HL-60 (cell line): ENCODE measurements at regions not wholly inside any gene's neighbourhood (a gene's known extent, or its start where the extent isn't known, plus 50 kb on each side); places are given as distances from the start of the nearest gene placed in this dataset.

Experiments used
- DNase-seq, 2 experiments: peaks; one replicate each; pipeline ENCODE4 v3.0.0-alpha.2; 2010 to 2020; ENCODE audit warnings: low read depth in 1 of 2, low spot score in 1 of 2
- H3K27ac ChIP-seq: fragments of 250-450 bp; sonication (Bioruptor Pico); replicated peaks from 2 replicates; pipeline ENCODE4 v1.5.1; 2020; ENCODE audit warnings: mild to moderate bottlenecking, moderate library complexity
- H3K27me3 ChIP-seq: fragments of 250-450 bp; sonication (Bioruptor Pico); 2 replicates; pipeline ENCODE4 v1.5.1; 2021; ENCODE audit warnings: mild to moderate bottlenecking, moderate library complexity; ENCODE audit not compliant: insufficient read depth, poor library complexity, severe bottlenecking
- H3K4me3 ChIP-seq: replicated peaks from 2 replicates; pipeline ENCODE4 v1.5.1; 2011; ENCODE audit warnings: mild to moderate bottlenecking, control low read depth, low read length; ENCODE audit not compliant: insufficient read depth
- GABPA ChIP-seq: IDR thresholded peaks from 2 replicates; pipeline ENCODE4 v1.6.1; 2012; ENCODE audit warnings: low read depth
- POLR2AphosphoS5 ChIP-seq: IDR thresholded peaks from 2 replicates; pipeline ENCODE4 v1.6.1; 2012; ENCODE audit warnings: low read depth
- SPI1 ChIP-seq: IDR thresholded peaks from 2 replicates; pipeline ENCODE4 v1.6.1; 2012; ENCODE audit warnings: low read depth, mild to moderate bottlenecking, borderline replicate concordance
- TF ChIP-seq, protein P1 (sequence below): IDR thresholded peaks from 2 replicates; pipeline ENCODE4 v1.6.1; 2012; ENCODE audit warnings: low read depth; ENCODE audit not compliant: insufficient replicate concordance
- TF ChIP-seq, protein P2 (sequence below): IDR thresholded peaks from one replicate; pipeline ENCODE4 v1.5.1; 2011; ENCODE audit warnings: low read length, control low read depth, inconsistent platforms; ENCODE audit not compliant: insufficient read depth

DNA sequence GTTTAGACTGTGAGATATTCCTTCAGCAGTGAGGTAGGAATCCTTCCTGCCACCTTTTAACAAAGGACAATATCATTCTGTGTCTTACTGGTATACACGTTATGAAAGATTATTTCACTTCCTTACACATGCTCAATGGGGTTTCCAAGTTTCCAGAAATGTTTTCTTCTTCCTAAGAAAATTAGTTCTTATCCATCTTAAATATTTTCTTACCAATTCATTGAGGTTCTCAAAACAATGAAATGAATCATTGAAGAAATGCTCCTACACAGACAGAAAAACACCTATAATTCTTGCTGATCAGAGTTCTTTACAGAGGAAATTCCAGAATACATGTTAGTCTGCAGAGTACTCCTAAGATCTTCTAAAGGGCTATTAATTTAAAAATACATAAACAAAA is 51.4 kb upstream of the SEC61G start:
- H3K4me3 ChIP-seq = no peak overlapping the region
- no peak overlapping the region for H3K27ac ChIP-seq
- H3K27me3 ChIP-seq = no peaks in the 10 kb centered on the region
- TF ChIP-seq SPI1 (no peak), POLR2AphosphoS5 (no peak), GABPA (no peak)
- TF ChIP-seq, protein P1, sequence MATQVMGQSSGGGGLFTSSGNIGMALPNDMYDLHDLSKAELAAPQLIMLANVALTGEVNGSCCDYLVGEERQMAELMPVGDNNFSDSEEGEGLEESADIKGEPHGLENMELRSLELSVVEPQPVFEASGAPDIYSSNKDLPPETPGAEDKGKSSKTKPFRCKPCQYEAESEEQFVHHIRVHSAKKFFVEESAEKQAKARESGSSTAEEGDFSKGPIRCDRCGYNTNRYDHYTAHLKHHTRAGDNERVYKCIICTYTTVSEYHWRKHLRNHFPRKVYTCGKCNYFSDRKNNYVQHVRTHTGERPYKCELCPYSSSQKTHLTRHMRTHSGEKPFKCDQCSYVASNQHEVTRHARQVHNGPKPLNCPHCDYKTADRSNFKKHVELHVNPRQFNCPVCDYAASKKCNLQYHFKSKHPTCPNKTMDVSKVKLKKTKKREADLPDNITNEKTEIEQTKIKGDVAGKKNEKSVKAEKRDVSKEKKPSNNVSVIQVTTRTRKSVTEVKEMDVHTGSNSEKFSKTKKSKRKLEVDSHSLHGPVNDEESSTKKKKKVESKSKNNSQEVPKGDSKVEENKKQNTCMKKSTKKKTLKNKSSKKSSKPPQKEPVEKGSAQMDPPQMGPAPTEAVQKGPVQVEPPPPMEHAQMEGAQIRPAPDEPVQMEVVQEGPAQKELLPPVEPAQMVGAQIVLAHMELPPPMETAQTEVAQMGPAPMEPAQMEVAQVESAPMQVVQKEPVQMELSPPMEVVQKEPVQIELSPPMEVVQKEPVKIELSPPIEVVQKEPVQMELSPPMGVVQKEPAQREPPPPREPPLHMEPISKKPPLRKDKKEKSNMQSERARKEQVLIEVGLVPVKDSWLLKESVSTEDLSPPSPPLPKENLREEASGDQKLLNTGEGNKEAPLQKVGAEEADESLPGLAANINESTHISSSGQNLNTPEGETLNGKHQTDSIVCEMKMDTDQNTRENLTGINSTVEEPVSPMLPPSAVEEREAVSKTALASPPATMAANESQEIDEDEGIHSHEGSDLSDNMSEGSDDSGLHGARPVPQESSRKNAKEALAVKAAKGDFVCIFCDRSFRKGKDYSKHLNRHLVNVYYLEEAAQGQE = no peak
- TF ChIP-seq, protein P2, sequence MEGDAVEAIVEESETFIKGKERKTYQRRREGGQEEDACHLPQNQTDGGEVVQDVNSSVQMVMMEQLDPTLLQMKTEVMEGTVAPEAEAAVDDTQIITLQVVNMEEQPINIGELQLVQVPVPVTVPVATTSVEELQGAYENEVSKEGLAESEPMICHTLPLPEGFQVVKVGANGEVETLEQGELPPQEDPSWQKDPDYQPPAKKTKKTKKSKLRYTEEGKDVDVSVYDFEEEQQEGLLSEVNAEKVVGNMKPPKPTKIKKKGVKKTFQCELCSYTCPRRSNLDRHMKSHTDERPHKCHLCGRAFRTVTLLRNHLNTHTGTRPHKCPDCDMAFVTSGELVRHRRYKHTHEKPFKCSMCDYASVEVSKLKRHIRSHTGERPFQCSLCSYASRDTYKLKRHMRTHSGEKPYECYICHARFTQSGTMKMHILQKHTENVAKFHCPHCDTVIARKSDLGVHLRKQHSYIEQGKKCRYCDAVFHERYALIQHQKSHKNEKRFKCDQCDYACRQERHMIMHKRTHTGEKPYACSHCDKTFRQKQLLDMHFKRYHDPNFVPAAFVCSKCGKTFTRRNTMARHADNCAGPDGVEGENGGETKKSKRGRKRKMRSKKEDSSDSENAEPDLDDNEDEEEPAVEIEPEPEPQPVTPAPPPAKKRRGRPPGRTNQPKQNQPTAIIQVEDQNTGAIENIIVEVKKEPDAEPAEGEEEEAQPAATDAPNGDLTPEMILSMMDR = no peak
- DNase-seq = no peak

DNA sequence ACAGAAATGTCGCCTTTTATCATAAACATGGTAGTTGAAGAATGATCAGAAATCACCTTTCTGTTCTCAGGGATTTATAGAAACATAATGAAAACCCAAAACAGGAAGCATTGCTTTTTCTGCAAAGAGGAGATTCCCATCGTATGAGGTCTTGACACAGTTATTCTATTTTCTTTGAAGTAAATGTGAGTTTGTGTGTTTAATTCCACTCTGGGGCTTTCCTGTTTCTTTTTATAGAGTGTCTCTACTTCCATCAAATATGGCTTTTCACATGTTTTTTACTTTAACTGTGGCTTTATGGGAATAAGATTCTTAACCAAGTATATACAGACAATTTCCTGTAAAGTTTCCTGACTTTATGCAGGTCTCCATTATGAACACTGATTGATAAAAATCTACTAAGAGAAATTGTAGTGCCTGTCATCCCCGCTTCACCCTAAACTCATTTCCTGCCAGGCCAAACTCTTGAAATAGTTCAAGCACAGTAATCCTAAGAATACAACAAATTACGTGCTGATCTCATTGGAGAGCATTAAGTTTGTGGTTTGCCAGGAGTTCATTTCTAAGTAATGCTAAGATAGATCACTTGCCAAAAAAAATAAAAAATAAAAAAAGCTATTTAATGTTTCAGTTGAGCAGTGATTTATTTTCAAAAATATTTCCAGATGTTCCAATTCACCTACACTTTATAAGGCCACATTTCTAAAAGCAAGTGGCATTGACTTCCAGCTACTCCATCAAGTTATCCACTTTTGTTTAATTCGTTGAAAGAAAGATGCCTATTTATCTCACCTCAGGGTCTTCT is 52.2 kb upstream of the SEC61G start:
- no peak for DNase-seq
- H3K27me3 ChIP-seq = no peaks in the 10 kb centered on the region
- TF ChIP-seq, protein P2 = no peak
- TF ChIP-seq, protein P1 = no peak
- no peak for TF ChIP-seq GABPA
- no peak for TF ChIP-seq POLR2AphosphoS5
- TF ChIP-seq SPI1 = no peak
- H3K4me3 ChIP-seq = no peak overlapping the region
- H3K27ac ChIP-seq = no peak overlapping the region

DNA sequence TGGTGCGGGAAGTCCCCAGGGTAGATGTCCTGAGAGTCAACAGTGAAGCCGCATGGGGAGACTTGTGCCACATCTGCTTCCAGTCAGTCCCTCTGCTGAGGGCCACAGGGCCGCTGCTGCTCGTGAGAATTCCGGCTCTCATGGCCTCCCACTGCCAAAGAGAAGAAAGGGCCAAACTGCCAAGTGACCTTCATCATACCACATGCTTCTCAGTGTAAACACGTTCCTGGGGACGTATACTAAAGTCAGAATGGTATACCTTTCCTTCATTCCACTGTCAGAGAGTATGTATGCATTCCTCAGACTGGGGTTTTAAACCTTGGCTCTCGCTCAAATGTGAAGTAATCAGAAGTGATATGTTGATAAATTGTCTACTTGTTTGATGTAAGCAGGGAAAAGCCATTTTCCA is 52.8 kb upstream of the SEC61G start:
- no peak overlapping the region for H3K27ac ChIP-seq
- no peaks in the 10 kb centered on the region for H3K27me3 ChIP-seq
- TF ChIP-seq POLR2AphosphoS5 (no peak), GABPA (no peak), SPI1 (no peak)
- TF ChIP-seq, protein P1 = no peak
- TF ChIP-seq, protein P2 = no peak
- H3K4me3 ChIP-seq = no peak overlapping the region
- DNase-seq = no peak
